HCT116 (cell line): ENCODE measurements at regions not wholly inside any gene's neighbourhood (a gene's known extent, or its start where the extent isn't known, plus 50 kb on each side); places are given as distances from the start of the nearest gene placed in this dataset.

Source experiments
- ATAC-seq: fragments of 200-7000 bp; cut with Tn5 transposase; 2 replicates; pipeline ENCODE4 v1.9.1; 2020; ENCODE audit warnings: mild to moderate bottlenecking, moderate library complexity
- BruUV-seq: library from RNA; stranded (reverse); fragments of 400-500 nt; replicated peaks from 2 replicates; lab custom pipeline; 2021; lab: Mats Ljungman, UMichigan
- CTCF ChIA-PET: fragments of 300-600 bp; sonication (Branson Sonifier 250); formaldehyde crosslinking; loops from one replicate; lab custom pipeline; 2021; ENCODE audit warnings: antibody characterized with exemption; lab: Charles Lee
- POLR2A ChIA-PET: fragments of 300-600, 350-600 bp; sonication (Branson Sonifier 250); formaldehyde crosslinking; loops from one replicate; lab custom pipeline; 2021; ENCODE audit warnings: antibody characterized with exemption; lab: Charles Lee
- RAD21 ChIA-PET, 2 experiments: fragments of 300-600 bp; sonication (Branson Sonifier 250); formaldehyde crosslinking; loops; one replicate each; lab custom pipeline; 2023; ENCODE audit warnings: low total read pairs in 2 of 2; ENCODE audit not compliant: uncharacterized antibody in 2 of 2, unreplicated experiment in 2 of 2, low non-redundant PET in 1 of 2; lab: Charles Lee
- DNase-seq: peaks from one replicate; pipeline ENCODE4 v3.0.0-alpha.2; 2010; ENCODE audit warnings: low read depth, low spot score
- H2AFZ ChIP-seq: fragments of 200-600 bp; shearing (Covaris generic), sonication (generic); 2 replicates; pipeline ENCODE4 v1.6.1; 2017; ENCODE audit warnings: low read depth, mixed run types, mixed read lengths, antibody characterized with exemption, low read length; ENCODE audit not compliant: poor library complexity, severe bottlenecking
- H3K27ac ChIP-seq: 2 replicates; pipeline ENCODE4 v1.5.1; 2012; ENCODE audit warnings: low read depth, low read length
- H3K27me3 ChIP-seq: fragments of 200-600 bp; sonication (generic); 2 replicates; pipeline ENCODE4 v1.6.1; 2016; ENCODE audit warnings: mixed run types, low read length, mixed read lengths; ENCODE audit not compliant: insufficient read depth
- H3K36me3 ChIP-seq, 2 experiments: fragments of 200-500 bp in 1 of 2; fragments of 200-600 bp in 1 of 2; sonication (Bioruptor generic) in 1 of 2; sonication (generic) in 1 of 2; 2 replicates each; pipeline versions ENCODE4 v1.5.1 to v1.6.1; 2014 to 2016; ENCODE audit warnings: low read length in 2 of 2, inconsistent platforms in 1 of 2, mixed read lengths in 1 of 2, mixed run types in 1 of 2; ENCODE audit not compliant: insufficient read depth in 2 of 2, control insufficient read depth in 1 of 2
- H3K4me1 ChIP-seq, 2 experiments: fragments of 200-600 bp in 1 of 2; sonication (generic) in 1 of 2; 2 replicates each; pipeline versions ENCODE4 v1.5.1 to v1.6.1; 2012 to 2017; ENCODE audit warnings: low read length in 2 of 2, inconsistent platforms in 1 of 2, mild to moderate bottlenecking in 1 of 2, mixed read lengths in 1 of 2, mixed run types in 1 of 2, moderate library complexity in 1 of 2; ENCODE audit not compliant: insufficient read depth in 2 of 2, control insufficient read depth in 1 of 2
- H3K4me2 ChIP-seq: fragments of 200-600 bp; sonication (generic); 2 replicates; pipeline ENCODE4 v1.6.1; 2017; ENCODE audit warnings: mixed run types, low read length, mixed read lengths
- H3K4me3 ChIP-seq, 2 experiments: fragments of 200-600 bp in 1 of 2; sonication (generic) in 1 of 2; replicated peaks in 1 of 2; 2 replicates each; pipeline ENCODE4 v1.5.1; 2011 to 2016; ENCODE audit warnings: low read length in 2 of 2, control low read depth in 1 of 2, low read depth in 1 of 2, mild to moderate bottlenecking in 1 of 2, mixed read lengths in 1 of 2, mixed run types in 1 of 2
- H3K79me2 ChIP-seq: fragments of 200-600 bp; sonication (generic); 2 replicates; pipeline ENCODE4 v1.6.1; 2017; ENCODE audit warnings: mild to moderate bottlenecking, mixed run types, low read length, moderate library complexity, mixed read lengths; ENCODE audit not compliant: insufficient read depth
- H3K9ac ChIP-seq: fragments of 200-600 bp; sonication (generic); 2 replicates; pipeline ENCODE4 v1.6.1; 2016; ENCODE audit warnings: low read length, mixed read lengths
- H3K9me2 ChIP-seq: fragments of 200-600 bp; sonication (generic), shearing (Covaris generic); 2 replicates; pipeline ENCODE4 v1.6.1; 2017; ENCODE audit warnings: mixed run types, mild to moderate bottlenecking, moderate library complexity; ENCODE audit not compliant: insufficient read depth
- H3K9me3 ChIP-seq, 2 experiments: fragments of 200-500 bp in 1 of 2; fragments of 200-600 bp in 1 of 2; sonication (Bioruptor generic) in 1 of 2; sonication (generic) in 1 of 2; 2 replicates each; pipeline ENCODE4 v1.6.1; 2014 to 2017; ENCODE audit warnings: low read length in 2 of 2, mixed read lengths in 2 of 2, inconsistent platforms in 1 of 2, low read depth in 1 of 2, mild to moderate bottlenecking in 1 of 2, mixed run types in 1 of 2, moderate library complexity in 1 of 2; ENCODE audit not compliant: control insufficient read depth in 1 of 2, insufficient read depth in 1 of 2
- H4K20me1 ChIP-seq: fragments of 200-600 bp; sonication (generic), shearing (Covaris generic); 2 replicates; pipeline ENCODE4 v1.6.1; 2017; ENCODE audit warnings: mixed run types, mild to moderate bottlenecking, moderate library complexity; ENCODE audit not compliant: insufficient read depth
- EGR1 ChIP-seq: IDR thresholded peaks from 2 replicates; pipeline ENCODE4 v1.6.1; 2012; ENCODE audit warnings: low read depth
- EZH2 ChIP-seq: fragments of 200-600 bp; sonication (generic); IDR thresholded peaks from 2 replicates; pipeline ENCODE4 v1.6.1; 2017; ENCODE audit warnings: antibody characterized with exemption, mixed run types
- EZH2phosphoT487 ChIP-seq: fragments of 200-600 bp; IDR thresholded peaks from 2 replicates; pipeline ENCODE4 v1.6.1; 2018; ENCODE audit warnings: antibody characterized with exemption, borderline replicate concordance
- FOSL1 ChIP-seq: IDR thresholded peaks from 2 replicates; pipeline ENCODE4 v1.6.1; 2012; ENCODE audit warnings: low read depth
- JUND ChIP-seq: IDR thresholded peaks from 2 replicates; pipeline ENCODE4 v1.6.1; 2012
- POLR2A ChIP-seq: IDR thresholded peaks from 2 replicates; pipeline ENCODE4 v1.7.0; 2011; ENCODE audit warnings: borderline replicate concordance; ENCODE audit not compliant: insufficient read depth, insufficient read length; ENCODE audit errors: extremely low read depth
- POLR2AphosphoS5 ChIP-seq: IDR thresholded peaks from 2 replicates; pipeline ENCODE4 v1.6.1; 2011; ENCODE audit warnings: mild to moderate bottlenecking, low read depth, low read length, moderate library complexity
- SIN3A ChIP-seq: IDR thresholded peaks from 2 replicates; pipeline ENCODE4 v1.6.1; 2012; ENCODE audit warnings: low read depth
- SP1 ChIP-seq: IDR thresholded peaks from 2 replicates; pipeline ENCODE4 v1.6.1; 2012; ENCODE audit warnings: low read depth
- SRF ChIP-seq: IDR thresholded peaks from 2 replicates; pipeline ENCODE4 v1.6.1; 2012; ENCODE audit warnings: low read depth
- YY1 ChIP-seq: IDR thresholded peaks from 2 replicates; pipeline ENCODE4 v1.6.1; 2011; ENCODE audit warnings: low read length, low read depth, moderate library complexity, mild to moderate bottlenecking; ENCODE audit not compliant: insufficient replicate concordance; ENCODE audit errors: extremely low read depth
- intact Hi-C: fragments of 100-400 bp; cut with micrococcal nuclease; formaldehyde crosslinking; loops from 2 replicates; pipeline ENCODE4 v1.10.0; 2022
- TF ChIP-seq, protein P1 (sequence below): IDR thresholded peaks from 2 replicates; pipeline ENCODE4 v1.6.1; 2011; ENCODE audit warnings: mild to moderate bottlenecking, low read length, moderate library complexity; ENCODE audit not compliant: insufficient replicate concordance; ENCODE audit errors: extremely low read depth
- TF ChIP-seq, protein P2 (sequence below): IDR thresholded peaks from 2 replicates; pipeline ENCODE4 v1.6.1; 2012

DNA sequence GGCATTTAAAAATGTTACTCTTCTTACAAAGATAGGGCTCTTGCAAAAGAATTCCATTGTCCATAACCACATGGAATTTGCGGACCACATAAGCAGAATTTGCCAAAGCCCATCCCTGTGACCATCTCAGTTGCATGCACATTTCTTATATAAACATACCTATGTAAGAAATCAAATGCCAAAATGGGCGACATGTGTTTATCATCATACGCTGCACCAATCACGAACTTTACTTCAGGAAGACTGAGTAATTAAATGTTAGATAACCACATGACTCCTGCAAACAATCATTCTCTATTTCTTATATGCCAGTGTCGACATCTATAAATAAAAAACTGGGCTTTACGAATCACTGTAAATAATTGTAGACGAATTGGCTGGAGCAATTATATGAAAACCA lies 186.1 kb upstream of the RBMS1 start:
- POLR2A ChIA-PET = no interaction called here
- DNase-seq = no peak
- no peaks in the 10 kb centered on the region for H3K4me1 ChIP-seq
- no peak overlapping the region for H3K4me2 ChIP-seq
- no TSS peak for BruUV-seq
- RAD21 ChIA-PET = no interaction called here
- H3K27ac ChIP-seq = no peak overlapping the region
- no peaks in the 10 kb centered on the region for H3K27me3 ChIP-seq
- TF ChIP-seq POLR2A (no peak), SP1 (no peak), SIN3A (no peak), EZH2 (no peak), SRF (no peak), YY1 (no peak), EGR1 (no peak), EZH2phosphoT487 (no peak), FOSL1 (no peak), JUND (no peak), POLR2AphosphoS5 (no peak)
- TF ChIP-seq, protein P1, sequence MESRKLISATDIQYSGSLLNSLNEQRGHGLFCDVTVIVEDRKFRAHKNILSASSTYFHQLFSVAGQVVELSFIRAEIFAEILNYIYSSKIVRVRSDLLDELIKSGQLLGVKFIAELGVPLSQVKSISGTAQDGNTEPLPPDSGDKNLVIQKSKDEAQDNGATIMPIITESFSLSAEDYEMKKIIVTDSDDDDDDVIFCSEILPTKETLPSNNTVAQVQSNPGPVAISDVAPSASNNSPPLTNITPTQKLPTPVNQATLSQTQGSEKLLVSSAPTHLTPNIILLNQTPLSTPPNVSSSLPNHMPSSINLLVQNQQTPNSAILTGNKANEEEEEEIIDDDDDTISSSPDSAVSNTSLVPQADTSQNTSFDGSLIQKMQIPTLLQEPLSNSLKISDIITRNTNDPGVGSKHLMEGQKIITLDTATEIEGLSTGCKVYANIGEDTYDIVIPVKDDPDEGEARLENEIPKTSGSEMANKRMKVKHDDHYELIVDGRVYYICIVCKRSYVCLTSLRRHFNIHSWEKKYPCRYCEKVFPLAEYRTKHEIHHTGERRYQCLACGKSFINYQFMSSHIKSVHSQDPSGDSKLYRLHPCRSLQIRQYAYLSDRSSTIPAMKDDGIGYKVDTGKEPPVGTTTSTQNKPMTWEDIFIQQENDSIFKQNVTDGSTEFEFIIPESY = no peak
- TF ChIP-seq, protein P2, sequence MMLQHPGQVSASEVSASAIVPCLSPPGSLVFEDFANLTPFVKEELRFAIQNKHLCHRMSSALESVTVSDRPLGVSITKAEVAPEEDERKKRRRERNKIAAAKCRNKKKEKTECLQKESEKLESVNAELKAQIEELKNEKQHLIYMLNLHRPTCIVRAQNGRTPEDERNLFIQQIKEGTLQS = no peak
- H3K36me3 ChIP-seq = no peaks in the 10 kb centered on the region
- no peak overlapping the region for H3K9ac ChIP-seq
- no peak overlapping the region for H2AFZ ChIP-seq
- no peak overlapping the region for H3K4me3 ChIP-seq
- no peak for ATAC-seq
- H3K79me2 ChIP-seq = no peaks in the 10 kb centered on the region
- CTCF ChIA-PET = no interaction called here
- H3K9me3 ChIP-seq = no peaks in the 10 kb centered on the region
- no peaks in the 10 kb centered on the region for H3K9me2 ChIP-seq
- intact Hi-C loops = no loop called here
- no peaks in the 10 kb centered on the region for H4K20me1 ChIP-seq
